ENCODE measurements at regions not wholly inside any gene's neighbourhood (a gene's known extent, or its start where the extent isn't known, plus 50 kb on each side); places are given as distances from the start of the nearest gene placed in this dataset.
"Not testable (repeated sequence)": the region's sequence is repeated elsewhere in the genome, so short reads cannot be mapped to it uniquely, and the experiment has no call there.

GRCh38 chrX:8105531-8105930, 65.5 kb downstream of the VCX2 start:
- no peak for DNase-seq

DNA sequence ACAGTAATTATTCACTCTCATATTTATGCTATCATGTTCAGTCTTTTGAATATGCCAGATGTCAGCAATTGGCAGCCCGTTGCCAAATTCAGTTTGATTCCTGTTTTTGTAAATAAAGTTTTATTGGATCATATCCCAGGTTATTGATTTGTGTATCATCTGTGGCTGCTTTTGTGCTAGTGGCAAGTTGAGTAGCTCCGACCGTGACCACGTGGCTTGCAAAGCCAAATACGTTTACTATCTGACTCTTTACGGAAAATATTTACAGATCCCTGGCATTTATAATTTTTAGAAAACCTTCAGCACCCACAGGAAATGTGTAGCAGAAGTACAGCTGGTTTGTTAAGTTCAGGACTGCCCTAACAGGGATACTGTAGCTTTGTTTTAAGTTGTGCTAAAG, 67.4 kb downstream of the VCX2 start:
- DNase-seq: peak; percentile 54

DNA sequence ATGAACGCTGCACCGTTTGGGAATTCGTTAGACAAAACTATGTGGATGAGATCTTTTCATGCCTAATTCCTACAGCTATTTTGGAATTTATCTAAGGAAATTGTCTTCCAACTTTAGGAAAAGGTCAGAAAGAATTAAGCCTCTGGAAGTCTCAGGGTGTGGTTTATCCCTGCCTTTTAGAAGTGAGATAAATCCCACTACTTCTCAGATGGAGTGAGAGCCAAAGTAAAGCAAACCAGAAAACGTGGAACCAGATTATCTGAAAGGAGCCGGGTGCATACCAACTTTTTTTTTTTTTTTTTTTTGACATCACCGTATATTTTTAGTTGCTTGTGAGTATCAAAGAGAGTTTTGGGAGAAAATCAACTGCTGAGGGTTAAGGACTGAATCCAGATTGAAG, 79.6 kb downstream of the VCX2 start:
- DNase-seq: no peak

DNA sequence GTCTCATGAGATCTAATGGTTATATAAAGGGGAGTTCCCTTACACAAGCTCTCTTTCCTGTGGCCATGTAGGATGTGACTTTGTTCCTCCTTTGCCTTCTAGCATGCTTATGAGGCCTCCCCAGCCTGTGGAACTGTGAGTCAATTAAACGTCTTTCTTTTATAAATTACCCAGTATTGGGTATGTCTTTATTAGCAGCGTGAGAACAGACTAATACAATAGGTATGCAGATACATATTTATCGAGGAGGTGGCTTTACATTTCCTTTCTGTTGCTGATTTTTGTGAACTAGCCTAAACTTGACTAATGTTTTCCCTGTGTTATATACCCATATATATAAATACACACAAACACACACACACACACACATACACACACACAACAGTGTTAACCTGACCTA, 80.2 kb downstream of the VCX2 start:
- no peak for DNase-seq

DNA sequence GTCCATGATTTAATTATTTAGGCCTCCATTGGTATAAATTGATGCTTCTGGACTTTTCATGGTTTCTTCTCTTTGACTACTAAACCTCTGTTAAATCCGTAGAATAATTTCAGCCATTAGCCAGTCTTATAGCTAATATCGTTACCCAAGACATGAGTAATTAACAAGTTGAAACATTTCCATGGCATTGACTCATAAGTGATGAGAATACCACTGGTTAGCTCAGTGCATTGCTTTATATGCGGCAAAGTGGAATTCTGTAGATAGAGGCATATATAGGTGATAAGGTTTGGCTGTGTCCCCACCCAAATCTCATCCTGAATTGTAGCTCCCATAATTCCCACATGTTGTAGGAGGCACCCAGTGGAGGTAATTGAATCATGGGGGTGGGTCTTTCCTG, 80.6 kb downstream of the VCX2 start:
- DNase-seq: no peak

GRCh38 chrX:8089141-8089540, 81.9 kb downstream of the VCX2 start:
- DNase-seq: no peak

- DNase-seq: peak; percentile 22
Observed at GRCh38 chrX:8084006-8084405, 87.1 kb downstream of the VCX2 start.

GRCh38 chrX:8083286-8083685, 87.8 kb downstream of the VCX2 start:
- DNase-seq: no peak

- no peak for DNase-seq
Observed at GRCh38 chrX:8075636-8076035, 95.4 kb downstream of the VCX2 start.

DNA sequence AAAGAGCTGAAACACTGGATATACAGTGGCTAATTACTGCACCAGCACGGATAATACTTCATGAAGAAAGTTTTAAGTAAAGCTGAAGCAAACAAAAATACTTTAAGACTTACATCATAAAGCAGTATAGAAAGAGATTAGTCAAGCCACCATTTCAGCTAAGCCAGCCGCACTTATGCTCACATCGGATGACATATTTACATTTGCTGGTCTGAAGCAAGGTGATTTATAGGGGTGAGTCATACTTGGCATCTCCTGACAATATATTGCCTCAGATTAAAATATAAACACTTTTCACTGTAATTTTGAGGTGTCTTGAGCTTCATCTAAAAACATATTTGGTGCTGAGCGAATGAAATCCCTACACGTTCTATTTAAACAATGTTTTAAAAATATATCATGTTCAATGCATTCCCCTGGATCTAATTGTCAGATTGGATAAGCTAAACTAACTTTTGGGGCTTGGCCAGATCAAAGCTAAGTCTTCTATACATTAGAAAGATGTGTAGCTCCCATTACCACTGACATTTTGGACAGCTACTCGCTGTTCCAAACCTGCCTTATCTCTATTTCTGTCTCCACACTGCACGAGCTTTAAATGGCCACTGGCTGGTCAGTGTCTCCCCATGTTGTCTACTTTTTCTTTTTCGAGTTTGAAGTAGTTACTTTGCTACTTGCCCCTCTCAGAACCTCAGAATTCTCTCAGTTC, 103.2 kb downstream of the VCX2 start:
- no peak for DNase-seq

DNA sequence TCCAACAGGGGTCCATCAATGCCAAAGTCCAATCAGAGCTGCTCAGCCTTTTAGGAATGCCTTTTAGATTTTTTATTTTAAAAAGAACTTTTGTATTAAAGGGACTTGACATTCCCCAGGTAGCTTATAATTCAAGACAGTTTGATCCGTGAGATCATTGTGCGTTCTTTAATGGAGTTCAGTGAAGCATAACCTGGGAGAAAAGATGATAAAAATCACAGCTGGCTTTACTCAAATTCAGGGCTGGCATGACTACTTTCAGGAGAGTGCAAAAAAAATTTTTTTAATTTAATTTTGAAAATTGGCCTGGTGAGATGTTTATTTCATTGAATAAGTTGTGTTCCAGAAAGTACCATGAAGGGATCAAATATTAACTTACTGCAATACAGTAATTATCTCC, 118.2 kb downstream of the VCX2 start:
- DNase-seq: peak; percentile 67

DNA sequence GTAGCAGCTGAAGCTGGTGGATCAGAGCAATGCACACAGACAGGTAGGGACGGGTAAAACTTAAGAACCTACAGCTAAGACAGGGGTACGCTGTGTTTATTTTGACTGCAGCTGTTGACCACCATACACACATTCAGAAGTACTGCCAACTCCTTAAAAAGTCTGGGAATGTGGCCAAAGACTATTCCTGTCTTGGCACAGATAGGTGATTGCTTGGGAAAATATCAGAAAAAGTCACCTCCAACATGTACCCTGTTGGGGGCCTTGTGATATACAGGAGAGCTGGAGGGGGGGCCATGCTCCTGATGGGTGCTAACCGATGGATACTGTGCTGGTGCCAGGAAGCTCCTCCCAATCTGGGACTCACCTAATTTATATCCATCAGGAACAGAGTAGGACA, 121.2 kb downstream of the VCX2 start:
- DNase-seq: peak; percentile 89

- no peak for DNase-seq
Observed at GRCh38 chrX:8048466-8048865, 121.3 kb upstream of the PNPLA4 start.

GRCh38 chrX:8044947-8045346, 117.7 kb upstream of the PNPLA4 start:
- DNase-seq: no peak

GRCh38 chrX:8043546-8043945, 116.3 kb upstream of the PNPLA4 start:
- no peak for DNase-seq

- no peak for DNase-seq
Observed at GRCh38 chrX:8043121-8043520, 115.9 kb upstream of the PNPLA4 start.

DNA sequence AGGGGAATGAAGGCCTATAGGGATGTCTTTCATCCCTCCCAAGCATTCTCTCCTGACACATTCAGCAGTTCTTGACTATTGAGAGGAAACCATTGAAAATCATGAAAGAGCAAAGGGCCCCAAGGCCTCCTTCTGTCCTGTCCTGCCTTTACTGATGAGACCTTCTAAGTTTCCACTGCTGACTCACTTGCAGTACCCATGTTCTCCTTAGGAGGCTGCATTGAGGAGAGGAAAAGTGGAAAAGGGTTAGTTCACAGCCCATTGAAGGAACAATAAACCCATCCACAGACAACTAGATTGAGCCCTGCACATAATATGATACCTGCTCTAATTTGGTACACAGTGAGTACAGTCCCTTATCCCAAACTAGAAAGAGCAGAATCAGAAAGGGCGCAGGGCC, 115.1 kb upstream of the PNPLA4 start:
- peak; percentile 91 for DNase-seq

DNA sequence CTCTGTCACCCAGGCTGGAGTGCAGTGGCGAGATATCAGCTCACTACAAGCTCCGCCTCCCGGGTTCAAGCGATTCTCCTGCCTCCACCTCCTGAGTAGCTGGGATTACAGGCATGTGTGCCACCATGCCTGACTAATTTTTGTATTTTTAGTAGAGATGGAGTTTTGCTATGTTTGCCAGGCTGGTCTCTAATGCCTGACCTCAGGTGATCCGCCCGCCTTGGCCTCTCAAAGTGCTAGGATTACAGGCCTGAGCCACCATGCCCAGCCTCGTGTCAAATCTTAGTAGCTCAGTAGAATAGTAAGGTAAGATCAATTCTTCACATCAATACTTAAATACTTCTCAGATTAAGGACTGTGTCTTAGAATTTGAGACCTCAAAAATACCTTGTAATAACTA, 112.5 kb upstream of the PNPLA4 start:
- not testable (repeated sequence) for DNase-seq

DNA sequence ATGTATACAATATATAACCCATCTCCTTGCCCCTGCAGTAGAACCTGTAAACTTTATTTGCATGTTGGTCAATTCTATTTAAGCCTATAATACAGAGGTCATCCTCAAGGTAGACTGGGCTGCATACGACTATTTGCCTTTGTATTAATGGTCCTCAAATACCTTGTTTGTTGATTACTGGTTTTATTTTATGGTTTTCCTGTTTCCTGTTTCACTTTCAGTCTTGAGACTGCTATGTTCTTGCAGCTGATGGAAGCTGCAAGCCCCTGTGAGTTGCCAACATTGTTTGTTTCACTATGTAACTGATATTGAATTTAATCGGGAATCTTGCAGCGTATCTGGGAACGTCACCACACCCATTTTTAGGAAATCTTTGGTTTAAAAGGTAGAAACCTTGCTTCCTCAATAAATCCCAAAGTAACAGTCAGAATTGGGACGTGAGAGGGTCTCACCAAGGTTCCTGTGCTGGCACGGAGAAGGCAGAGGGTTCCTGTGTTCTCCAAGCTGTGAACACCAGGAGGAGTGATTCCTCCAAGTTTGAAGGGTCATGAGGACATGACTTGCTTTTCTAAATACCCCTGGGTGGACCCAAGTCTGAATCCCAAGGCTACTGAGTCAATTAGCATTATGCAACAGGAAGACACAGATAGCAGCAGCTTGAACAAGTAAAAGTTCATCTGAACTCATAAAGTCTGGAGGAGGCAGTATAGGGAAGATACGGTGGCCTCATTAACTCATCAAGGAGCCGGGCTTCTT, 110.6 kb upstream of the PNPLA4 start:
- DNase-seq: no peak

DNA sequence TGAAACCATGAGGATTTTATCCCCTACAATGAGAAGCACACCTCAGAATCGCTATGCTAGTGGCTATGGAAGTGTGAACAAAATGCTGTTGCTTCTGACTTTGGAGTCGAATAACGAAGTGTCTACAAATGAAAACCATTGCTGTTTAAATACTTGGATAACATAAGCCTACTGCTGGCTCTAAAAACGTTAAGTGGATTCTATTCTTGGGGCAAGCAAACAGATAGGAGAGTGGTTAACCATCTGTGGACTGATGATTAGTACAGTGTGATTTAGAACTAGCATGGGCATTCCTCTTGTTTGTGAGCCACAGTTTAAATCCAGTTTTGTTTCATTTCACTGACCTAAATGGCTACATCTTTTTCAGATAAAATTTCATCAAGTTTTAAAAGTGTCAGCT, 109.7 kb upstream of the PNPLA4 start:
- DNase-seq: peak; percentile 83

DNA sequence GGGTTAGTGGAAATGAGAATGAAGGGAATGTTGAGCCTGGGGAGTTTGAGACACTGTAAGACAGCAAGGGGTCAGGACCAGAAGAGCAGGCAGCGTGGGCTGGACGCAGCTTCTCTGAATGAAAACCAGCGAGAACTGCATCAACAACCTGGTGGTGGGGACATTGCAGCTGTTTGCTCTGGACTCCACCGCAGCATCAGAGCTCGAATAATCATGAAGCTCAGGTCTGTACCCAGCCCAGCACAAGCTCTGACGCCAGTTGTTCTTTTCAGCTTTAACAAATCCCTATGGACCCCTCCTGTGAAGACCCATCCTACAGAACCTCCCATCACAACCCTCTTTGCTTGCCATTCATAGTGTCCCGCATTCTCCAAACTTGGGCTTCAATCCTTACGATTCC, 106.8 kb upstream of the PNPLA4 start:
- DNase-seq: no peak

- DNase-seq: no peak
Observed at GRCh38 chrX:8033175-8033574, 106.0 kb upstream of the PNPLA4 start.

DNA sequence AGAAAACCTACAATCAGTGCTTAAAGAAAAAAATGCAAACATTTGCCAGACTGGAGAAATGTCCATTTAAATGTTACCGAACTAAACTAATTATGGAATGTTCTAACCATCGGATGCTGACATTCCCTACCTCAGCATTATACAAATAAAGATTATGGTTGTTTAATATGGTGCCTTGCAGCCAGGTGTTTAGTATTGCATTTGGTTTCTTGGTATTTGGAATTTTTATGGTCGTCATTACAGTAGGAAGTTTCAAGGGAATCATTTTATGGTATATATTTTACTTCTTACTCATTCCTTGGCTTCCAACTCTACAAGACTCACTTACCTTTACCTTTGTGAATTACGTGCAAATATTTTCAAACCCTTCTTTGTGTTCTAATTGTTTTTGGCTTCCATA, 103.1 kb upstream of the PNPLA4 start:
- DNase-seq: no peak

DNA sequence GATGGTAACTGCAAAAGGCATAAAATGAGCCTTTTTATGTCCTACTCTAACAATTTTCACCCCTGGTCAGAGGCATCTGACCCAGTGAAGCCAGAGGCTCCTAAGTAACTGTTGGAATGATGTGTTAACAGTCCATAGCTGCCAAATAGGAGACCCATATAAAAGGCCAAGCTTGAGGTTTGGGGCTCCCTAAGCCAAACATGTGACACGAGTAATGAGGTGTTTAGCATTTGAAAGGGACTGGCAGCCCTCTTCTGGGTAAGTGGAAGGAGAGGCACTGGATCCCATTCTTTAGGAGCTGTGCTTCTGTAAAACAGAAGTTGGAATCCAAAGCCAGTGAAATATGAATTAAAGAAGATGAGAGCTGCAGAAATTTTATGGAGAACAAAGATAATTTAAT, 100.6 kb upstream of the PNPLA4 start:
- DNase-seq: no peak

GRCh38 chrX:8025705-8026104, 98.5 kb upstream of the PNPLA4 start:
- DNase-seq: no peak

Data from NCI-H1092 treated with DMSO at 0.1 percent for 48 hours (cell line).